Upper lobe of left lung (tissue), 6 donors: ENCODE measurements at regions not wholly inside any gene's neighbourhood (a gene's known extent, or its start where the extent isn't known, plus 50 kb on each side); places are given as distances from the start of the nearest gene placed in this dataset.
"Not testable (repeated sequence)": the region's sequence is repeated elsewhere in the genome, so short reads cannot be mapped to it uniquely, and the experiment has no call there.

ENCODE experiments used
- ATAC-seq, 2 donors: fragments of 200-7000 bp; cut with Tn5 transposase; one replicate each; pipeline ENCODE4 v1.9.1; 2022; ENCODE audit warnings: mild to moderate bottlenecking in 2 of 2, moderate library complexity in 2 of 2; ENCODE audit not compliant: low FRiP score in 2 of 2
- DNase-seq, 2 donors: peaks; one replicate each; pipeline ENCODE4 v3.0.0-alpha.2; 2019 to 2020
- H3K27ac ChIP-seq, 4 donors: fragments of 200-600 bp; sonication (generic); one replicate each; pipeline ENCODE4 v1.5.1; 2016 to 2019
- H3K27me3 ChIP-seq, 4 donors: fragments of 200-600 bp; sonication (generic); one replicate each; pipeline ENCODE4 v1.5.1; 2017 to 2019
- H3K36me3 ChIP-seq, 4 donors: fragments of 200-600 bp; sonication (generic); one replicate each; pipeline ENCODE4 v1.5.1; 2016 to 2019
- H3K4me1 ChIP-seq, 4 donors: fragments of 200-600 bp; sonication (generic); one replicate each; pipeline ENCODE4 v1.5.1; 2018 to 2019
- H3K4me3 ChIP-seq, 4 donors: fragments of 200-600 bp; sonication (generic); one replicate each; pipeline ENCODE4 v1.5.1; 2017 to 2019; ENCODE audit warnings: mild to moderate bottlenecking in 2 of 4, moderate library complexity in 1 of 4
- H3K9me3 ChIP-seq, 4 donors: fragments of 200-600 bp; sonication (generic); one replicate each; pipeline ENCODE4 v1.5.1; 2018 to 2019
- EP300 ChIP-seq, 4 donors: sonication (generic); formaldehyde crosslinking; IDR thresholded peaks; one replicate each; pipeline ENCODE4 v1.5.1; 2017; ENCODE audit warnings: antibody characterized with exemption in 4 of 4, control low read depth in 2 of 4
- POLR2A ChIP-seq, 4 donors: fragments of 450-650 bp; IDR thresholded peaks; one replicate each; pipeline ENCODE4 v1.5.1; 2016 to 2017; ENCODE audit warnings: antibody characterized with exemption in 4 of 4, mild to moderate bottlenecking in 2 of 4
- POLR2AphosphoS5 ChIP-seq, 2 donors: sonication (generic); formaldehyde crosslinking; IDR thresholded peaks; one replicate each; pipeline ENCODE4 v1.5.1; 2017; ENCODE audit warnings: antibody characterized with exemption in 2 of 2
- WGBS, 2 donors: methylation state at CpG; one replicate each; pipeline ENCODE4 v1.1.5; 2017 to 2018; 5-methylcytosine and 5-hydroxymethylcytosine counted together
- TF ChIP-seq, protein P1 (sequence below), 6 experiments: fragments of 450-650 bp in 4 of 6; fragments of 200-600 bp in 2 of 6; sonication (generic) in 2 of 6; IDR thresholded peaks; one replicate each; pipeline ENCODE4 v1.5.1; 2016 to 2019; ENCODE audit warnings: antibody characterized with exemption in 6 of 6
- donor health status: DM: no; HTN: no; CAD: no; lungs with moderate emphysema.
- donor health status: DM: no; HTN: yes; CAD: no; lungs with severe emphysema.

DNA sequence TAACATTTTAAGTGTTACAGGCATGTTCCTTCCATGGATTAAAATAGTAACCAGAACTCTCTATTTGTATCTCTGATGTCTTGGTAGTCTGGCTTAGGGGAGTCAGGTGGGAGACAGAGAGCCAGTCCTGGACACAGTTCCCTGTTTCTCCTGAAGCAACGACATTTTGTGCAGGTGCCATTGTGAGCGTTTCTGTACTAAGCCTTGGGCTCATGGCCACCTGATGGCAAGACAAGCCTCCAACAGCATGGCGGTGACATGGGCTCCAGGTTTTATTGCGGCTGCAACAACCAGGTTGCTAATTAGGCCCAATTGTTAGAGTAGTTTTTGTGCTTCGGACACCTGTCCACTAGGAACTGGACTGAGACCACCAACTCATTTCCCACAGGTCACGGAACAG, 105.3 kb downstream of the PRDM13 start:
- H3K27me3 ChIP-seq, result no peaks in the 10 kb centered on the region
- TF ChIP-seq POLR2AphosphoS5 (IDR thresholded peaks at IDR 0.05) (no peak), POLR2A (IDR thresholded peaks at IDR 0.05) (no peak), EP300 (IDR thresholded peaks at IDR 0.05) (no peak)
- TF ChIP-seq, protein P1, sequence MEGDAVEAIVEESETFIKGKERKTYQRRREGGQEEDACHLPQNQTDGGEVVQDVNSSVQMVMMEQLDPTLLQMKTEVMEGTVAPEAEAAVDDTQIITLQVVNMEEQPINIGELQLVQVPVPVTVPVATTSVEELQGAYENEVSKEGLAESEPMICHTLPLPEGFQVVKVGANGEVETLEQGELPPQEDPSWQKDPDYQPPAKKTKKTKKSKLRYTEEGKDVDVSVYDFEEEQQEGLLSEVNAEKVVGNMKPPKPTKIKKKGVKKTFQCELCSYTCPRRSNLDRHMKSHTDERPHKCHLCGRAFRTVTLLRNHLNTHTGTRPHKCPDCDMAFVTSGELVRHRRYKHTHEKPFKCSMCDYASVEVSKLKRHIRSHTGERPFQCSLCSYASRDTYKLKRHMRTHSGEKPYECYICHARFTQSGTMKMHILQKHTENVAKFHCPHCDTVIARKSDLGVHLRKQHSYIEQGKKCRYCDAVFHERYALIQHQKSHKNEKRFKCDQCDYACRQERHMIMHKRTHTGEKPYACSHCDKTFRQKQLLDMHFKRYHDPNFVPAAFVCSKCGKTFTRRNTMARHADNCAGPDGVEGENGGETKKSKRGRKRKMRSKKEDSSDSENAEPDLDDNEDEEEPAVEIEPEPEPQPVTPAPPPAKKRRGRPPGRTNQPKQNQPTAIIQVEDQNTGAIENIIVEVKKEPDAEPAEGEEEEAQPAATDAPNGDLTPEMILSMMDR (IDR thresholded peaks at IDR 0.05), result no peak
- 92 to 100% methylated on average over 3 to 6 of the region's 6 CpGs for WGBS, 2 donors
- no peaks in the 10 kb centered on the region for H3K4me1 ChIP-seq
- H3K27ac ChIP-seq, result no peak overlapping the region
- no peak overlapping the region for H3K4me3 ChIP-seq
- peaks cover 0 to 3% (median 2%) of the 10 kb centered on the region in 4 donors for H3K9me3 ChIP-seq
- DNase-seq (no peak), ATAC-seq (no peak)
- no peaks in the 10 kb centered on the region for H3K36me3 ChIP-seq

DNA sequence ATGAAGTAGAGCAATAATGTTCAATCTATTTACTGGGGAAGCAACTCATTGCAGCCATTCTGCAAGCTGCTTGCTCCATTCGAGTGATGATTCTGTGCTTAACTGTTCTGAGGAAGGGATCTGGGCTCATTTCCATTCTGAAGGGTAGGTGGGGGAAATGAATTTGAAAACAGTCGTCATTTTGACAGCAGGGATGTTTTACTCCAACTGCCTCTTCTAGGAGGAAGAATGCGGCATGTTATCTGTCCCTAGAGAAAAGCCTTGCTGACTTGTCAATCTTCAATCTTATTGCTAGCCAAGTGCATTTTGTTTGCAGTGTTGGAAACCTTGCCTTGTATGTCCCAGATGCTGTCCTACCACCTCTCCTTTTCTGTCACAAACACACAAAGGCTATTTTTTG, 105.9 kb downstream of the PRDM13 start:
- no peak overlapping the region for H3K4me3 ChIP-seq
- ATAC-seq, result no peak
- H3K36me3 ChIP-seq, result no peaks in the 10 kb centered on the region
- peaks cover 0 to 3% (median 2%) of the 10 kb centered on the region in 4 donors for H3K9me3 ChIP-seq
- H3K27me3 ChIP-seq, result no peaks in the 10 kb centered on the region
- 45 to 47% methylated on average over 3 of the region's 3 CpGs for WGBS, 2 donors
- H3K27ac ChIP-seq, result no peak overlapping the region
- TF ChIP-seq POLR2AphosphoS5 (IDR thresholded peaks at IDR 0.05) (no peak), EP300 (IDR thresholded peaks at IDR 0.05) (no peak), POLR2A (IDR thresholded peaks at IDR 0.05) (no peak)
- TF ChIP-seq, protein P1 (IDR thresholded peaks at IDR 0.05), result no peak
- H3K4me1 ChIP-seq, result no peaks in the 10 kb centered on the region
- DNase-seq, result no peak

DNA sequence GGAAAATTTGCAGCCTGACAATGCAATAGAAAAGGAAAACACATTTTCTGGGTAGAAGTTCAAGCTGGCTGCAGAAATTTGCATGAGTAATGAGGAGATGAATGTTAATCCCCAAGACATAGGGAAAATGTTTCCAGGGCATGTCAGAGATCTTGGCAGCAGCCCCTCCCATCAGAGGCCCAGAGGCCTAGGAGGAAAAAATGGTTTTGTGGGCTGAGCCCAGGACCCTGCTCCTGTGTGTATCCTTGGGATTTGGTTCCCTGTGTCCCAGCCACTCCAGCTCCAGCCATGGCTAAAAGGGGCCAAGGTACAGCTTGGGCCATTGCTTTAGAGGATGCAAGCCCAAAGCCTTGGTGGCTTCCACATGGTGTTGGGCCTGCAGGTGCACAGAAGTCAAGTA, 115.4 kb downstream of the PRDM13 start:
- not testable (repeated sequence) for DNase-seq, H3K9me3 ChIP-seq, H3K4me3 ChIP-seq, H3K36me3 ChIP-seq, H3K4me1 ChIP-seq, ATAC-seq, H3K27ac ChIP-seq, H3K27me3 ChIP-seq

DNA sequence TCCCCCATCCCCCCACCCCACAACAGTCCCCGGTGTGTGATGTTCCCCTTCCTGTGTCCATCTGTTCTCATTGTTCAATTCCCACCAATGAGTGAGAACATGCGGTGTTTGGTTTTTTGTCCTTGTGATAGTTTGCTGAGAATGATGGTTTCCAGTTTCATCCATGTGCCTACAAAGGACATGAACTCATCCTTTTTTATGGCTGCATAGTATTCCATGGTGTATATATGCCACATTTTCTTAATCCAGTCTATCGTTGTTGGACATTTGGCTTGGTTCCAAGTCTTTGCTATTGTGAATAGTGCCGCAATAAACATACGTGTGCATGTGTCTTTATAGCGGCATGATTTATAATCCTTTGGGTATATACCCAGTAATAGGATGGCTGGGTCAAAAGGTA, 123.6 kb downstream of the PRDM13 start:
- not testable (repeated sequence) for DNase-seq, H3K27ac ChIP-seq, H3K36me3 ChIP-seq, H3K9me3 ChIP-seq, H3K4me3 ChIP-seq, ATAC-seq, H3K4me1 ChIP-seq, H3K27me3 ChIP-seq
- 96 to 97% methylated on average over 6 of the region's 6 CpGs for whole genome bisulfite sequencing, 2 donors

DNA sequence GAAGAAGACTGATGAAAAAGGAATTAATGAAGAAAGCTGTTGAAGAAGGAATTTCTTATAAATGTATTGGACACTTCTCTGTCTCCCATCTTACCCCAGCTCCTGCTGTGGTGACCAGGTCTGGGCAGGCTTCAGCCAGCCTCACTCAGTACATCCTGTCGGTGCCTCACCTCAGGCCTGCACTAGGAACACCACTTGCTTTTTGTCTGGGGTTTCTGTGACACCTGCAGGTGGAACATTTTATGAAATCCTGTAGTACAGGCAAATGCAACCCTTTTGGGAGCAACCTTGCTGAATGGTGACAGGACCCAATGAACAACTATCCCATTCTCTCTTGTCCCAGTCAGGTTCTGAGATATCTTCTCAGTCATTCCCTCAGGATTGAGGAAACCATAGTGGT, 129.7 kb downstream of the PRDM13 start:
- Histone ChIP-seq H3K9me3 (no peaks in the 10 kb centered on the region), H3K4me3 (no peak overlapping the region), H3K36me3 (no peaks in the 10 kb centered on the region), H3K27ac (no peak overlapping the region), H3K27me3 (no peaks in the 10 kb centered on the region), H3K4me1 (no peaks in the 10 kb centered on the region)
- ATAC-seq, result no peak
- 36 to 50% methylated on average over 1 of the region's 1 CpG for WGBS, 2 donors
- no peak for TF ChIP-seq POLR2A (IDR thresholded peaks at IDR 0.05)
- TF ChIP-seq POLR2AphosphoS5 (IDR thresholded peaks at IDR 0.05), result no peak
- TF ChIP-seq, protein P1 (IDR thresholded peaks at IDR 0.05), result no peak
- TF ChIP-seq EP300 (IDR thresholded peaks at IDR 0.05), result no peak
- no peak for DNase-seq

DNA sequence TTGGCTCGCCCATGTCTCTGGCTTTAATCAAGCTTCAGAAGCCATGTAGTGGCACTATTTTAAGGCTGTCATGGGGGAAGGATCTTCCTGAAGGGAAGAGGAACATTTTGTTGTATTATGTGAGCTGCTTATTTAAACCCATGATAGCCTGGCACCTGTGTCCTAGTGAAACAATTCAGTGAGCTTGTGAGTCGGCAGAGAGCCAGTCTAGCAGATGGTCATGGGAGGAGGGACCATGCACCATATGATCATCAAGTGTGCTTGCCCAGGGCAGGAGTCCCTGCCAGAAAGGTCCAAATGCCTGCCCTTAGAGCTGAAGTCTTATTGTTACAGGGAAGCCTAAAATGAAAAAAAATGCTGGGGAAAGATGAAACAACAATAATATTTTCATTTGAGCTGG, 132.9 kb downstream of the PRDM13 start:
- Histone ChIP-seq H3K27me3 (no peaks in the 10 kb centered on the region), H3K27ac (no peak overlapping the region), H3K4me1 (no peaks in the 10 kb centered on the region), H3K4me3 (no peak overlapping the region), H3K36me3 (no peaks in the 10 kb centered on the region), H3K9me3 (no peaks in the 10 kb centered on the region)
- WGBS, 2 donors, result 57 to 73% methylated on average over 2 of the region's 2 CpGs
- DNase-seq (no peak), ATAC-seq (no peak)
- TF ChIP-seq EP300 (IDR thresholded peaks at IDR 0.05) (no peak), POLR2A (IDR thresholded peaks at IDR 0.05) (no peak), POLR2AphosphoS5 (IDR thresholded peaks at IDR 0.05) (no peak)
- TF ChIP-seq, protein P1 (IDR thresholded peaks at IDR 0.05), result no peak
